ENCODE measurements at regions not wholly inside any gene's neighbourhood (a gene's known extent, or its start where the extent isn't known, plus 50 kb on each side); places are given as distances from the start of the nearest gene placed in this dataset.

- H3K27me3 Mint-ChIP-seq (ENCODE audit: insufficient read depth, low read depth, poor library complexity), result peaks cover 8% of the 10 kb centered on the region
- ATAC-seq (no peak), DNase-seq (ENCODE audit: low spot score) (no peak)
- H3K27ac Mint-ChIP-seq, result no peak overlapping the region
- peaks cover 14% of the 10 kb centered on the region for H3K4me1 ChIP-seq (ENCODE audit: insufficient read depth)
- TF ChIP-seq CREB1 (CRISPR knock-in tag; IDR thresholded peaks at IDR 0.05; ENCODE audit: low read depth), result no peak
- TF ChIP-seq, protein P1, sequence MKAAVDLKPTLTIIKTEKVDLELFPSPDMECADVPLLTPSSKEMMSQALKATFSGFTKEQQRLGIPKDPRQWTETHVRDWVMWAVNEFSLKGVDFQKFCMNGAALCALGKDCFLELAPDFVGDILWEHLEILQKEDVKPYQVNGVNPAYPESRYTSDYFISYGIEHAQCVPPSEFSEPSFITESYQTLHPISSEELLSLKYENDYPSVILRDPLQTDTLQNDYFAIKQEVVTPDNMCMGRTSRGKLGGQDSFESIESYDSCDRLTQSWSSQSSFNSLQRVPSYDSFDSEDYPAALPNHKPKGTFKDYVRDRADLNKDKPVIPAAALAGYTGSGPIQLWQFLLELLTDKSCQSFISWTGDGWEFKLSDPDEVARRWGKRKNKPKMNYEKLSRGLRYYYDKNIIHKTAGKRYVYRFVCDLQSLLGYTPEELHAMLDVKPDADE (IDR thresholded peaks at IDR 0.05), result no peak
- TF ChIP-seq NANOG (IDR thresholded peaks at IDR 0.05; ENCODE audit: borderline replicate concordance), result no peak
- no peak for TF ChIP-seq STAT1 (IDR thresholded peaks at IDR 0.05; ENCODE audit: unreplicated experiment)
- TF ChIP-seq, protein P2, sequence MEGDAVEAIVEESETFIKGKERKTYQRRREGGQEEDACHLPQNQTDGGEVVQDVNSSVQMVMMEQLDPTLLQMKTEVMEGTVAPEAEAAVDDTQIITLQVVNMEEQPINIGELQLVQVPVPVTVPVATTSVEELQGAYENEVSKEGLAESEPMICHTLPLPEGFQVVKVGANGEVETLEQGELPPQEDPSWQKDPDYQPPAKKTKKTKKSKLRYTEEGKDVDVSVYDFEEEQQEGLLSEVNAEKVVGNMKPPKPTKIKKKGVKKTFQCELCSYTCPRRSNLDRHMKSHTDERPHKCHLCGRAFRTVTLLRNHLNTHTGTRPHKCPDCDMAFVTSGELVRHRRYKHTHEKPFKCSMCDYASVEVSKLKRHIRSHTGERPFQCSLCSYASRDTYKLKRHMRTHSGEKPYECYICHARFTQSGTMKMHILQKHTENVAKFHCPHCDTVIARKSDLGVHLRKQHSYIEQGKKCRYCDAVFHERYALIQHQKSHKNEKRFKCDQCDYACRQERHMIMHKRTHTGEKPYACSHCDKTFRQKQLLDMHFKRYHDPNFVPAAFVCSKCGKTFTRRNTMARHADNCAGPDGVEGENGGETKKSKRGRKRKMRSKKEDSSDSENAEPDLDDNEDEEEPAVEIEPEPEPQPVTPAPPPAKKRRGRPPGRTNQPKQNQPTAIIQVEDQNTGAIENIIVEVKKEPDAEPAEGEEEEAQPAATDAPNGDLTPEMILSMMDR (conservative IDR thresholded peaks at IDR 0.05; ENCODE audit: low read depth in 2 of 2), result no peak
- TF ChIP-seq EZH2 (IDR thresholded peaks at IDR 0.05; ENCODE audit: low read depth, unreplicated experiment), result no peak
- TF ChIP-seq POLR2AphosphoS5 (IDR thresholded peaks at IDR 0.05; ENCODE audit: low read depth), result no peak
- TF ChIP-seq ZNF114 (CRISPR knock-in tag; IDR thresholded peaks at IDR 0.05), result no peak
- no peak for TF ChIP-seq JUNB (IDR thresholded peaks at IDR 0.05; ENCODE audit: unreplicated experiment)
- TF ChIP-seq, protein P3, sequence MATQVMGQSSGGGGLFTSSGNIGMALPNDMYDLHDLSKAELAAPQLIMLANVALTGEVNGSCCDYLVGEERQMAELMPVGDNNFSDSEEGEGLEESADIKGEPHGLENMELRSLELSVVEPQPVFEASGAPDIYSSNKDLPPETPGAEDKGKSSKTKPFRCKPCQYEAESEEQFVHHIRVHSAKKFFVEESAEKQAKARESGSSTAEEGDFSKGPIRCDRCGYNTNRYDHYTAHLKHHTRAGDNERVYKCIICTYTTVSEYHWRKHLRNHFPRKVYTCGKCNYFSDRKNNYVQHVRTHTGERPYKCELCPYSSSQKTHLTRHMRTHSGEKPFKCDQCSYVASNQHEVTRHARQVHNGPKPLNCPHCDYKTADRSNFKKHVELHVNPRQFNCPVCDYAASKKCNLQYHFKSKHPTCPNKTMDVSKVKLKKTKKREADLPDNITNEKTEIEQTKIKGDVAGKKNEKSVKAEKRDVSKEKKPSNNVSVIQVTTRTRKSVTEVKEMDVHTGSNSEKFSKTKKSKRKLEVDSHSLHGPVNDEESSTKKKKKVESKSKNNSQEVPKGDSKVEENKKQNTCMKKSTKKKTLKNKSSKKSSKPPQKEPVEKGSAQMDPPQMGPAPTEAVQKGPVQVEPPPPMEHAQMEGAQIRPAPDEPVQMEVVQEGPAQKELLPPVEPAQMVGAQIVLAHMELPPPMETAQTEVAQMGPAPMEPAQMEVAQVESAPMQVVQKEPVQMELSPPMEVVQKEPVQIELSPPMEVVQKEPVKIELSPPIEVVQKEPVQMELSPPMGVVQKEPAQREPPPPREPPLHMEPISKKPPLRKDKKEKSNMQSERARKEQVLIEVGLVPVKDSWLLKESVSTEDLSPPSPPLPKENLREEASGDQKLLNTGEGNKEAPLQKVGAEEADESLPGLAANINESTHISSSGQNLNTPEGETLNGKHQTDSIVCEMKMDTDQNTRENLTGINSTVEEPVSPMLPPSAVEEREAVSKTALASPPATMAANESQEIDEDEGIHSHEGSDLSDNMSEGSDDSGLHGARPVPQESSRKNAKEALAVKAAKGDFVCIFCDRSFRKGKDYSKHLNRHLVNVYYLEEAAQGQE (IDR thresholded peaks at IDR 0.05; ENCODE audit: unreplicated experiment), result no peak
- TF ChIP-seq EZH2phosphoT487 (IDR thresholded peaks at IDR 0.05; ENCODE audit: unreplicated experiment), result no peak
- TF ChIP-seq ZNF462 (CRISPR knock-in tag; IDR thresholded peaks at IDR 0.05), result no peak
- no peak for TF ChIP-seq ZNF331 (CRISPR knock-in tag; IDR thresholded peaks at IDR 0.05; ENCODE audit: low read depth)
- H3K9me2 ChIP-seq (ENCODE audit: insufficient read depth), result no peaks in the 10 kb centered on the region; the same call in 1 of the 2 replicates
- peaks cover 6% of the 10 kb centered on the region; the same call in 2 of the 3 replicates for H3K9me3 Mint-ChIP-seq
- H3K79me2 ChIP-seq (replicated peaks; ENCODE audit: insufficient read depth), result no peaks in the 10 kb centered on the region
- peaks cover 11% of the 10 kb centered on the region for H3K4me1 Mint-ChIP-seq
- no peak overlapping the region for H3K4me3 Mint-ChIP-seq
- H3K4me3 ChIP-seq, result no peak overlapping the region
- H3K36me3 Mint-ChIP-seq (ENCODE audit: low read depth), result peaks cover 2% of the 10 kb centered on the region; the same call in 1 of the 3 replicates
- H3F3A ChIP-seq (replicated peaks; ENCODE audit: low read depth), result no peaks in the 10 kb centered on the region
- no peak overlapping the region for H3K4me2 ChIP-seq
- no peak overlapping the region for H3K27ac ChIP-seq (ENCODE audit: low read depth)
- no peak overlapping the region for H2AFZ ChIP-seq
- no peaks in the 10 kb centered on the region for H3K27me3 ChIP-seq (ENCODE audit: insufficient read depth)
- no peaks in the 10 kb centered on the region for H3K36me3 ChIP-seq (ENCODE audit: insufficient read depth)
- no peaks in the 10 kb centered on the region for H4K20me1 ChIP-seq (replicated peaks; ENCODE audit: insufficient read depth)
These were observed 617.7 kb downstream of the IRS1 start for GRCh38 chr2:226181909-226182308.
